ENCODE measurements at regions not wholly inside any gene's neighbourhood (a gene's known extent, or its start where the extent isn't known, plus 50 kb on each side); places are given as distances from the start of the nearest gene placed in this dataset.

- H3K4me3 ChIP-seq (replicated peaks in 1 of 3; ENCODE audit: insufficient read depth in 1 of 3, low read depth in 1 of 3, low read length in 3 of 3) = no peak overlapping the region
- POLR2A ChIA-PET = no interaction called here
Measured at GRCh38 chr4:111923786-111924185, 221.5 kb upstream of the FAM241A start.

More at GRCh38 chr4:111923786-111924185, 221.5 kb upstream of the FAM241A start:
- Histone ChIP-seq H3K9me1 (replicated peaks; ENCODE audit: control insufficient read depth, extremely low read depth, insufficient read depth, low read length) (no peaks in the 10 kb centered on the region), H3K27ac (ENCODE audit: insufficient read depth, low read depth, low read length) (no peak overlapping the region), H3K9ac (replicated peaks; ENCODE audit: extremely low read depth, insufficient read depth, low read length) (no peak overlapping the region), H3K9me3 (replicated peaks; ENCODE audit: control insufficient read depth, insufficient read depth, low read length) (no peaks in the 10 kb centered on the region), H2AFZ (ENCODE audit: low read depth, low read length) (no peak overlapping the region), H4K20me1 (replicated peaks; ENCODE audit: control insufficient read depth, extremely low read depth, insufficient read depth, low read length) (no peaks in the 10 kb centered on the region), H3K4me2 (ENCODE audit: insufficient read depth, low read length) (no peak overlapping the region), H3K27me3 (ENCODE audit: control insufficient read depth in 2 of 2, insufficient read depth in 2 of 2, low read length in 2 of 2) (no peaks in the 10 kb centered on the region), H3K4me1 (ENCODE audit: control insufficient read depth, extremely low read depth, insufficient read depth, low read length) (no peaks in the 10 kb centered on the region), H3K79me2 (ENCODE audit: control insufficient read depth, insufficient read depth, low read length) (no peaks in the 10 kb centered on the region), H3K36me3 (ENCODE audit: control insufficient read depth in 2 of 2, extremely low read depth in 1 of 2, insufficient read depth in 2 of 2, low read length in 2 of 2) (no peaks in the 10 kb centered on the region)
- no peak for FAIRE-seq
- BruUV-seq (replicated peaks) = no TSS peak
- intact Hi-C loops (cut with micrococcal nuclease) (no loop called here), dilution Hi-C loops (cut with MboI; ENCODE audit: extremely low pct_ligation_motif_present, low sequenced_read_pairs) (no loop called here)
- CTCF ChIA-PET = no interaction called here
- DNase-seq (ENCODE audit: low read depth, low spot score) = no peak
- no peak for TF ChIP-seq CTCF (IDR thresholded peaks at IDR 0.05; ENCODE audit: extremely low read depth in 1 of 2, insufficient read depth in 1 of 2, low read depth in 1 of 2, low read length in 2 of 2)
- TF ChIP-seq JUN (IDR thresholded peaks at IDR 0.05; ENCODE audit: borderline replicate concordance, insufficient read depth, insufficient read length, low read depth) = no peak
- TF ChIP-seq POLR2A (IDR thresholded peaks at IDR 0.05; ENCODE audit: low read depth, low read length) = no peak
- no peak for TF ChIP-seq GATA2 (IDR thresholded peaks at IDR 0.05; ENCODE audit: insufficient read depth, insufficient read length, low read depth, low read length)
- no peak for TF ChIP-seq FOS (IDR thresholded peaks at IDR 0.05; ENCODE audit: borderline replicate concordance, insufficient read depth, low read length)
- TF ChIP-seq MYC (IDR thresholded peaks at IDR 0.05; ENCODE audit: low read depth, low read length) = no peak
- no peak for TF ChIP-seq MAX (IDR thresholded peaks at IDR 0.05; ENCODE audit: insufficient read depth, insufficient read length)

Measured in endothelial cell of umbilical vein (primary cell).